CD4-positive, alpha-beta T cell treated with Interferon gamma for 1 hour (primary cell): ENCODE measurements at regions not wholly inside any gene's neighbourhood (a gene's known extent, or its start where the extent isn't known, plus 50 kb on each side); places are given as distances from the start of the nearest gene placed in this dataset.
"Not testable (repeated sequence)": the region's sequence is repeated elsewhere in the genome, so short reads cannot be mapped to it uniquely, and the experiment has no call there.

ENCODE experiments used
- DNase-seq: peaks from one replicate; pipeline ENCODE4 v3.0.0-alpha.2; 2020

DNA sequence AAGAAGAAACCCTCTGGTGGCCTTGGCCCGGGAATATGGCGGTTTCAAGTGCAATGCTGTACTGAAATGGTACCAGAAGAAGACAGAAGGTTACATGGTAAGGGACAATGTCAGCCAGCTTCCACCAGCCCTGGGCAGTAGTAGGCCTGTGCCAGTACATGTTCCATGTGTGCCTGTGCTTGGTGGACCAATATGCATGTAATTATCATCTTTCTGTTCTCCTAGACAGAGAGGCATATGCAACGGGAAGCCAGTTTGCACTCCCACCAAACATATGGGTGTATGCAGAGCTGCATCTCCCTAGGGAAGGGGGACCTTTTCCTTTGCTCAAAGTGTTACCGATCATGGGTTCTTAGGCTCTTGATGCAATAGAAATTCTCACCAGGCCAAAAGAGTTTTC is 80.9 kb upstream of the ADORA2B start:
- not testable (repeated sequence) for DNase-seq

DNA sequence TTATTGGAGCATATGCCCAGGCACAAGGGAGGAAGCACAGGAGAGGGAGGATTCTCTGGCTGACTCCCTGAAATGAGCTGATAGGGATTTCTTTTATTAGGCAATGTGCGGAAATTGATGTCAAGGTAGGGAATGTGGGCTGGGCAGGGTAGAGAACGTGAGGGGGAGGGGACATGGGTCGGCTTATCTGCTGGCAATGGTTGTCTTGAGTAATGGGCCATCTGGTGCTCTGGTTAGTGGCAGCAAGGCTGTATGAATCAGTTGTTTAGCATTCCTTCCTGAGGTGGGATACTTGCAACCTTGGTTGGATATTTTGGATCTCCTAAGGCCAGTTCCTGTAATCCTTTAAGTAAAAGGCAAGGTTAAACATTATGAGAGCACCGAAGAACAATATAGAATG is 80.5 kb upstream of the ADORA2B start:
- DNase-seq: not testable (repeated sequence)

DNA sequence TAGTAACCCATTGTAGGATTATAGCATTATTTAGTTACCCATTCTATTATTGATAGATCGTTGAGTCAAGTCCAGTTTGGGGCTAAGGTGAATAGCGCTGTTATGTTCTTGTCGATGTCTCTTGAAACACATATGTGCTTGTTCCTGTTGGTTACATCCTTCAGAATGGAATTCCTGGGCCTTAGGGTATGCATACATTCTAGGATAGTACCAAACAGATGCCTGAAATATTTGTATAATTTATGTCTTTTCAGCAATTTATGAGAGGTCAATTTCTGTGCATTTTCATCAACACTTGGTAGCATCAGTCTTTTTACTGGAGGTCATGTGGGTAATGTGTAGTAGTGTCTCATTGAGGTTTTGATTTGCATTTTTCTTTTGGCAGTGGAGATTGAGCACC is 78.9 kb upstream of the ADORA2B start:
- not testable (repeated sequence) for DNase-seq

DNA sequence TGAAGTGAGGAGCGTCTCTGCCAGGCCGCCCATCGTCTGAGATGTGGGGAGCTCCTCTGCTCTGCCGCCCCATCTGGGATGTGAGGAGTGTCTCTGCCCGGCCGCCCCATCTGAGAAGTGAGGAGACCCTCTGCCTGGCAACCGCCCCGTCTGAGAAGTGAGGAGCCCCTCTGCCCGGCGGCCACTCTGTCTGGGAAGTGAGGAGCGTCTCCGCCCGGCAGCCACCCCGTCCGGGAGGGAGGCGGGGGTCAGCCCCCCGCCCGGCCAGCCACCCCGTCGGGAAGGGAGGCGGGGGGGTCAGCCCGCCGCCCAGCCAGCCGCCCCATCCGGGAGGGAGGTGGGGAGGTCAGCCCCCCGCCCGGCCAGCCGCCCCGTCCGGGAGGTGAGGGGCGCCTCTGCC is 77.6 kb upstream of the ADORA2B start:
- DNase-seq: not testable (repeated sequence)

DNA sequence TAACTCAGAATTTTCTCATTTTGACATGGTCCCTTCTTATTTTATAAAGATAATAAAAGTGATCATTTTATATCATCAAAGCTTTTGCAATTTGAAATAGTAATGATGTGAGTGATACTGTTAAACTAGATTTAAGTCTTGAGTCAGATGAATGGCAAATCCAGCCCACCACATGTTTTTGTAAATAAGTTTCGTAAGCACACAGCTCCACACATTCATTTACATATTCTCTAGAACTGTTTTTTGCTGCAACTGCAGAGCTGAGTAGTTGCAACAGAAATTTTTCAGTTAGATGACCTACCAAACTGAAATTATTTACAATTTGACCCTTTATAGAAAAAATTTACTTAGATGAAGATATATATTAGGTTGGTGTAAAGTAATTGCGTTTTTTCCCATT is 75.1 kb upstream of the ADORA2B start:
- DNase-seq: not testable (repeated sequence)

DNA sequence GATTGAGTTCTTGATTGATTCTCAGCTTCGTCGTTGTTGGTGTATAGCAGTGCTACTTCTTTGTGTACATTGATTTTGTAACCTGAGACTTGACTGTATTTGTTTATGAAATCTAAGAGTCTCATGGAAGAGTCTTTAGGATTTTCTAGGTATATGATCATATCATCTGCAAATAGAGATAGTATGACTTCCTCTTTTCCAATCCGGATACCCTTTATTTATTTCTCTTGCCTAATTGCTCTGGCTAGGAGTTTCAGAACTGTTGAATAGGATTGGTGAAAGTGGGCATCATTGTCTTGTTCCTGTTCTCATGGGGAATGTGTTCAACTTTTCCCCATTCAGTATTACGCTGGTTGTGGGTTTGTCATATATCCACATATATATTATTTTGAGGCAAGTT is 72.3 kb upstream of the ADORA2B start:
- DNase-seq: not testable (repeated sequence)

DNA sequence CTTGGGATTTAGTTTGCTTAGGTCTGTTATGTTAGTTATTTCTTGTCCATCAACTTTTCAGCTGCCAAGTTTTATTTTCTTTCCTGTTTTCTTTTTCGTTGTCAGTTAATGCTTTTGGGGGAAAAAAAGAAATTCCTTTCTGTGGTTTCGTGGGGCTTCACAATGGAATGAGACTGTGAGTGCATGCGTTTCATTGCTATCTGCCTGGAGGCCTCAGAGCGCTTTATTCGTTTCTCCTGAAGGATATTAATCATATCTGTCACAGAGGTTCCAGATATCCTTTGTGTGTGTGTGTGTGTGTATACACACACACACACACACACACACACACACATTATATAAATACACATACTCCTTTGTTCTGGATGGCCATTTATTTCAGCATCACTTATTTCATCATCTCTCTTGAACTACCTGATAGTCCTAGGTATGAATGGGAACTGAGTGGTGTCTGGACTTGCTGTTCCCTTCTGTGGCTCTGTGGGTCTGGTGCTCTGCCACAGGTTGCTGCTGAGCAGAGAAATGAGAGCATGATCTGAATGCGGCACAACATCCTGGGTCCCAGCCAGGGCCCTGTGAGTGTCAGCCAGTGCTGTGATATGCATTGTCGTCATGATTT is 66.9 kb upstream of the ADORA2B start:
- not testable (repeated sequence) for DNase-seq

DNA sequence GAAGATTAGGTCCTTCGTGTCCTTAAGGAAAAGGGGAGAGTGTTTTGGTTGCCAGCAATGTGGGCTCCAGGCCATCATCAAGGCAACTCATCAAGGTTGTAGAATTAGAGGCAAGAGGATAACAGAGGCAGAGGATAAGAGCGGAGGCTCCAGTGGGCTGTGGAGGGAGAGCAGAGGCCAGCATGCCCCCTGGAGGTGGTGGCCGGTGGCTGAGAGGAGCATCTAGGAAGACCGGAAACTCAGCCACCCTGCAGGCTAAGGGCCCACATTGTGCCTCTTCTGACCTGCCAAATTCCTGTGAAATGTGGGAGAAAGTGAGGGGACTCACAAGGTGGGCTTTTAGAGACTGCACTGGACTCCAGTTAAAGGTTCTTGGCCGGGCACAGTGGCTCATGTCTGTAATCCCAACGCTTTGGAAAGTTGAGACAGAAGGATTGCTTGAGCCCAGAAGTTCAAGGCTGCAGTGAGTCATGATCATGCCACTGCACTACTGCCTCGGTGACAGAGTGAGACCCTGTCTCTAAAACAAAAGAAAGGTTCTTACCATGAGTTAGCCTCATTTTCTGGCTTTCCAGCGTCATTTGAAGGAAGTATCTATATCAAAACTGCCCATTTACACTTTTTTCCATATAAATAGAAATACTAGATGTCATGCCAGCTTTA is 62.7 kb upstream of the ADORA2B start:
- no peak for DNase-seq

DNA sequence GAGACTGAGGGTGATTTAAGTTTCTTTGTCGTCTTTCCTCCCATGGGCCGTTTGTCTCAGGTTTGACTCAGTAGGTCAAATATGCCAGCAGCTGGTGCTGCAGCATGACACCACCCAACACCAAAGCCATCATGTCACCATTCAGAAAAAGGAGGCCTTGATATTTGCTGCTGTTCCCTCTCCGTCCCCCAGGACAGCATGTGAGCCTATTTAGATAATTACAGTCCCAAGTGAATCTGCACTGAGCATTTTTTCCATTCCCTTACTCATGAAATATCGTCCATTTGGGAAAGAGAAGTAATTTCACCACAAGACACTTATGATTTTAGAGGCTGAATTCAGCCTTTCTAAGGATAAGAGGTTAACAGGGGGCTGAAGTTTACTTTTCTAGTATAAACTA is 62.2 kb upstream of the ADORA2B start:
- DNase-seq: no peak

DNA sequence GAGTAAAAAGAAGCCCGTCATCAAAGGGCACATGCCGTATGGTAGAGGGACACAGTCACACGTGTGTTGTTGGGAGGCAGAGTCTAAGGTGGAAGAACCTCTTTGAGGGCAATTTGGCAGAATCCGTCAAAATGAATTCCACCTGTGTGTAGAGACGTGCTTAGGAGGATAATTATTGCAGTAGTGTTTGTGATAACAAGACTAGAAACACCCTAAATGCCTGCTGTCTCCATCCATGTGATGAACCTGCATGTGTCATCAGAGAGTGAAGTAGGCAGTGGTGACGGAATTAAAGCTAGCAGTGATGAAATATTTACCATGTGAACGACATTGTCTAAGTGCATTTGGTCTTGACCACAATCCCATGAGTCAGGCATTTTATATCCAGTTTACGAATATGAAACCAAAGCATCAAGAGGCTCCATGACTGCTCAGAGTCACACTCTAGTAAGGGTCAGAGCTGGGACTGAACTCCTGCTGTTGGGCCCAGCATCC is 61.3 kb upstream of the ADORA2B start:
- peak; percentile 6 for DNase-seq

DNA sequence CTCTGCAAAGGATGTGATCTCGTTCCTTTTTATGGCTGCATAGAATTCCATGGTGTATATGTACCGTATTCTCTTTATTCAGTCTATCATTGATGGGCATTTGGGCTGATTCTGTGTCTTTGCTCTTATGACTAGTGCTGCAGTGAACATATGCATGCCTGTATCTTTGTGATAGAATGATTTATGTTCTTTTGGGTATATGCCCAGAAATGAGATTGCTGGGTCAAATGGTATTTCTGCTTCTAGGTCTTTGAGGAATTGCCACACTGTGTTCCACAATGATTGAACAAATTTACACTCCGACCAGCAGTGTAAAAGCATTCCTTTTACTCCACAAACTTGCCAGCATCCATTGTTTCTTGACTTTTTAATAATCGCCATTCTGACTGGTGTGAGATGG is 60.2 kb upstream of the ADORA2B start:
- DNase-seq: no peak

DNA sequence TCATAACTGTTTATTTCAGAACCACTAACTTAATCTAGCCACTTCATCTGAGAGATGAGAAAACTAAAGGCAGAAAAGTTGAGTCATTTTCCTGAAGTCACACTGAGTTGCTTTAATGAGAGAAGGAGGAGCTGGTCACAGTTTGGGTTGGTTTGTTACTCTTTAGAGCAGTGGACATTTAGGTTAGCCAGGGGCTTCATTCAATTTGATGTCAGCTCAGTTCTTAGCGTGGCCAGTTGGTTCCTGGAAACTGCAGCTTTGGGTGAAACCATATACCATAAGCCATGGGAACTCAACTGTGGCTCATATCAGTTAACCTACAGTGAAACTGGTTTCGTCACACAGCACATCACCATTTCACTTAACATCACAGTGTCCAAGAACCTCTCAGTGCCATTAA is 59.2 kb upstream of the ADORA2B start:
- no peak for DNase-seq

DNA sequence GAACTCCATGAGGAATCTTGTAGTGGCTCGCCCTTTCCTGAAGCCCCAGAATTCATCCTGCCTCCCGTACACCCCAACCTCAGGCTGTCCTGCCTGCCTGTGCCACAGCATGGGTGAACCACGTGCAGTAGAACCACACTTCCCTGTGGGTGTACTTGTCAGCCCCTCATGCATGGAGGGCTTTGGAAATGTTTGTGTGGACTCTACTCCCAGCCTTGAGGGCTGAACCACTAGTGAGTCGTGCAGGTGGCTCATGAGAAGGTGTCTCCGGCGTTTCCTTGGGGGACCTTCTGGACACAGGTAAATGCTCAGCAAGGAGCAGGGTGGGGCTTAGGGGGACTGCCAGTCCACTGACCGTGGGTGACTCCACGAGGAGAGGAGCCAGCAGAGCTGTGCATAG is 58.7 kb upstream of the ADORA2B start:
- no peak for DNase-seq

DNA sequence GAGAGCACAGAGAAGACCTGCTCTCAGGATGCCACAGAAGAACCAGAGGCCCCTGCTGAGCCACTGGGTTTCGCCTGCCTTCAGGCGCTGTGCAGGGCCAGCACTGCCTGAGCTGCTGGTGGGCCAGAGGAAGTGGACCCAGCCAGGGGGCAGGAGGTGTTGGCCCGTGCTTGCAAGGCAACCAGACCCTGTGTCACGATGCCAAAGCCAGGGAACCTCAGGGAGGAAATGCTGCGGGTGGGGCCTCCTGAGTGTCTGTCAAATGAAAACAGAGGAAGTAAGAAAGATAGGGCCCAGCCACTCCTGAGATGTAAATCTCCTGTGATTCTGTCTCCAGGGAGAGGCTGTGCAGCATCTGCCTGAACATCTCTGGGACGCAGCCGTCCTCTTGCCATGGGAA is 58.1 kb upstream of the ADORA2B start:
- DNase-seq: peak; percentile 2

DNA sequence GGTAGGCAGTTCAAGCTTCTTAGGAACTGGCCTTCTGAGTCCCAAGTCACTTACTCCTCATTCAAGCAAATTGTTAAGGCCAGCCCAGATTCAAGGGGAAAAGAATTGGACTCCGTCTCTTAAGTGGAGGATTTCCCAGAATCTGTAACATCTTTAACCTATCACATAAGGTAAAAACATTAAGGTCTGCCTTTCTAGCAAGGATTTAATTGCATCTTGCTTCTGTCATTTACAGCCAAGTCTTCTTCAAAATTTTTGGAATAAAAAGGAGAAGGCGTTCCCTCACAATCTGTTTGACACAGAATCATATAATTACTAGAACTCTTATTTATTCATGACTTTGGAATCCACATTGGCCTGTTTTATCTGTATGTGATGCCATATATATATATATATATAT is 56.5 kb upstream of the ADORA2B start:
- no peak for DNase-seq

DNA sequence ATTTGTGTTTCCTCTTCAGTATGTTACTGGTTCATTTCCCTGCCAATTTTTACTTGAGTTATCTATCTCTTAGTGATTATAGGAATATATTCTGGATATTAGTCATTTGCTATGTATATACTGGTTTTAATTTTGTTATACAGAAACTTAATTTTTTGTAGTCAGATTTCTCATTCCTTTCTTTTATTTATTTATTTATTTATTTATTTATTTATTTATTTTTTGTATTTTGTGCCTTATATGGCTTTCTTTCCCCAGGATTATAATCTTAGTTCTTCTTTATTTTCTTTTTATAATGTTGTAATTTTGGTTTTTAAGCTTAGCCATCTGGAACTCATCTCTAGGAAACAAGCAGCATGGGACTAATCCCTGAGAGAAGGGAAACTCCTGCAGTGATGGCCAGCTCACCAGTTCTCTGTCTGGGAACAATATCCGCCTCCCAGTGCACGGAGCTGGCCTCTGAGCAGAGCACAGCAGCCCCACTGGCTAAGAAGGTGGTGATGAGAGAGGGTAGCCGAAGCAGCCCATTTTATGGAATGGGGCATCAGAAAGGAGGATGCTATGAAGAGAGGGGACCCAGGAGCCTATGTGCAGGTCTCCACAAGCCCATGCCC is 54.5 kb upstream of the ADORA2B start:
- no peak for DNase-seq

DNA sequence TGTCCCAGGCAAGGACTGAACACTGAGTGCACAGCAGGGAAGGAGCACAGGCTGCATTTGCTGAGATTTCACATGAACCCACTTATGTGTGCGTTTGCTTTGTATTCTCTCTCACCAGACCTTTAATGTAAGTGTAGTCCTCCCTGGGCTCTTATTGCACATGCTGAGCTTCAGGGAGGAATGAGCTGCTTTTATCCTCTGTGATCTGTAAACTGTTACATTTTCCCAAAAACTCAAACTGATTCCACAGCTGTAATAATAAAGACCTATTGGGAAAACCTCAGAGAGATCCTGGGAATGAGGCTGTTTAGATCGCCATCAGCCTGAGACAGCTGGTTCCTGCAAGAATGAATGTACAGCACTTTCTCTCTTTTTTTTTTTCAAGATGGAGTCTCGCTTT is 53.6 kb upstream of the ADORA2B start:
- no peak for DNase-seq

DNA sequence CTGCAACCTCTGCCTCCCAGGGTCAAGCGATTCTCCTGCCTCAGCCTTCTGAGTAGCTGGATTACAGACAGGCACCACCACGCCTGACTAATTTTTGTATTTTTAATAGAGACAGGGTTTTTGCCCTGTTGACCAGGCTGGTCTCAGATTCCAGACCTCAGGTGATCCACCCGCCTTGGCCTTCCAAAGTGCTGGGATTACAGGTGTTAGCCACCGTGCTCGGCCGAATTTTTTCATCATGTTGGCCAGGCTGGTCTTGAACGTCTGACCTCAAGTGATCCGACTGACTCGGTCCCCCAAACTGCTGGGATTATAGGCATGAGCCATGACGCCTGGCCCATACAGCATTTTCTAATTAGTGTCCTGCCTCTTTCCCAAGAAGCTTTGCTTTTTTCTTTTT is 52.7 kb upstream of the ADORA2B start:
- DNase-seq: no peak

DNA sequence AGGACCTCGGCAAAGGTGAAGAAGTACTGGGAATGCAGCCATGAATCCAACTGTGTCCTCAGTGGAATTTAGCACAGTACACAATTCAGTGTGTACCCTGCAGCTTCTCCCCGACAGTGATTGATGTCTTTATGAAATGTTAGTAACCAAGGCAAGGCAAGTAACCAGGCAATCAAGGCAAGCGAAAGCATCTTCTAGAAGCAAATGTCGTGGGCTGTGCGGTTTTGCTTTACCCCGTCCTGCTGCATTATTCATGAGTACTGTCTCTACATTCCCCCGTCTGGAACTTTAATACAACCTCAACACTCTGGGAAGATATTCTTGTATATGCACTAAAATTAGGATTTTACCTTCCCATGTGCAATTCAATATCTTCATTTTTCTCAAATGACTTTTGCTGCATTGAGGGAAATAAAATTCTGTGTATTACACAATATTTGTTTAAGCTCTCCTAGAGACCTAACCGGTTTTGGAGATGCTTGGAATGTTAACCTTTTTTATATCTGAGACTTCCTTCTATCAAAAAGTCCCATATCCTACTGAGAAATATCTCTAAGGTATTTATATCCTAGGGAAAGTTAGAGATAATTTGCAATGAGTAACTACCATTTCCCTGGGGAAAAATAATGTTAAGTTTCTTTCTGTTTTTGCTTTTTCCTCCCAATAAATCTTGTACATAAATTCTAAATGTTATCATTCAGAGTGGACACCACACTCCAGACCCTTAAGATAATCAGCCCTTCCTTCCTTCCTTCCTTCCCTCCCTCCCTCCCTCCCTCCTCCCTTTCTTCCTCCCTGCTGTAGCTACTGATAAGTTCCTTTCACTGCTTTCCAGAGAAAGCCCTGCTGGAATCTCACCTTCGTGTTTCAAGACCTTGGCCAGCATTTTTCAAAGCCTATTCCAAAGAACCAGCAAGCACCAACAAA is 51.9 kb upstream of the ADORA2B start:
- no peak for DNase-seq

DNA sequence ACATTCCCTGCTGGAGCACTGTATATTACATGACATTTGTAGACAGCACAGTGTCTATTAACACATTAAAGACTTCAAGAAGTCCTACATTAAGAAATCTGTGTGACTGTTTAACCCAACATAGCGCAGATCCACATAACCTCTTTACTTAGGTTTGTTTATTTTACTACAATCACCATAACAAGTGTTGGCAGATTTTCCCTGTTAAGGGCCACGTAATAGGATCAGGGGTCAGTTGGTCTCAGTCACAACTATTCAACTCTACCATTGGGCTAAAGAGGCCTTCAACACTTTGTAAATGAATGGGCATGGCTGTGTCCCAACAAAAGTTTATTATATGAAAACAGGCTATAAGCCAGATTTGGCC is 51.3 kb upstream of the ADORA2B start:
- no peak for DNase-seq

DNA sequence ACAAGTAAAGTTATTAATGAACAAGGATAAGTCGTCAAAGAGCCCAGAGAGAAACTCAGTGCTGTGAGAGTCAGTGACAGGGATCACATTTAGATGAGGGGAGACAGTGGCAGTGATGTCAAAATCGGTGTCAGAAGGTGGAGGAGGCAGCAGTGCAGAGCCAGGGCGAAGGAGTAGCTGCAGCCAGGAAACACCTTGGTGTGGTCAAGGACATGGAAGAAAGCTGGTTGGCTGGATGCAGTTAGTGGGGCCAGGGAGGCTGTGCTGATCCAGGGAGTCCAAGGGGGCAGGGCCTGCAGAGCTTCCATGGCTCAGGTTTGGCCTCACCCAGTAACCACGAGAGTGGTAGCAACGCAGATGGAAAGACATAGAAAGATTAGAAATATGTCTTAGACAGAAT is 50.7 kb upstream of the ADORA2B start:
- no peak for DNase-seq

DNA sequence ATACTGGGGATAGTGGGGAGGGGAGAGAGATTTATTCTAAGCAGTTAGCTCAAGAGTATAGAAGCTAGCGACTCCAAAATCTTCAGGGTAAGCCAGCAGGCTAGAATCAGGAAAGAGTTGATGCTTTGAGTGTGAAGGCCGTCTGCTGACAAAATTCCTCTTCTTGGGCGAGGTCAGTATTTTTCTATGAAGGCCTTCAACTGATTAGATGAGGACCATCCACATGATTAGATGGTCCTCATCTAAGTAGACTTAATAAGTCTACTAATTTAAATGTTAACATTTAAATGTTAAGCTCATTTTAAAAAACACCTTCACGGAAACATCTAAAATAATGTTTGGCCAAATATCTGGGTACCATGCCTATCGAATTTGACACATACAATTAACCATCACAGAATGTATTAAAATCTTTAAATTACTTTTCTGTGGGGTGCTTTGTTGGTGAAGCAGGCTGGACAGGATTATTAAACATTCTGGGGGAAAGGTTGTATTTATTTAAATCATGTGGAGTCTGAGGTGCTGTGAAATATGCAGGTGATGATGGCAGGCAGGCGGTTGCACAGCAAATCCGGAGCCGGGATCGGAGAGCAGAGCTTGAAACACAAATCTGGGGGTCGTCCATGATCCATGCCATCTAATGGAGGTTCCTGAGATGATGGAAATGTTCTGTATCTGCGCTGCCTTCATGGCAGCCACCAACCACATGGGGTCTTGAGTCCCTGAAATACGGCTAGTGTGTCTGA is 49.8 kb upstream of the ADORA2B start:
- DNase-seq: no peak
